ENCODE measurements at regions not wholly inside any gene's neighbourhood (a gene's known extent, or its start where the extent isn't known, plus 50 kb on each side); places are given as distances from the start of the nearest gene placed in this dataset.

- in situ Hi-C loops (cut with MboI) = no loop called here
- intact Hi-C loops (cut with micrococcal nuclease; ENCODE audit: unreplicated experiment) = no loop called here
- Histone ChIP-seq H3K4me3 (no peak overlapping the region), H3K27me3 (replicated peaks in 1 of 2; ENCODE audit: control insufficient read depth in 2 of 2, insufficient read depth in 2 of 2, low read length in 1 of 2) (no peaks in the 10 kb centered on the region; a peak in 2 of 4 replicates), H3K9ac (ENCODE audit: control insufficient read depth, insufficient read depth, low read length) (no peak overlapping the region), H3K4me2 (ENCODE audit: control insufficient read depth, insufficient read depth) (no peak overlapping the region), H3K36me3 (ENCODE audit: control insufficient read depth in 2 of 2, insufficient read depth in 2 of 2, low read length in 1 of 2) (no peaks in the 10 kb centered on the region), H3K27ac (ENCODE audit: control insufficient read depth, insufficient read depth) (no peak overlapping the region), H3K9me3 (replicated peaks; ENCODE audit: control insufficient read depth, insufficient read depth, low read length) (no peaks in the 10 kb centered on the region), H4K20me1 (ENCODE audit: control insufficient read depth, insufficient read depth) (no peaks in the 10 kb centered on the region), H3K4me1 (ENCODE audit: control insufficient read depth, insufficient read depth, low read length) (no peaks in the 10 kb centered on the region), H2AFZ (ENCODE audit: control insufficient read depth, low read depth, low read length) (no peak overlapping the region), H3K79me2 (ENCODE audit: control insufficient read depth, insufficient read depth, low read length) (no peaks in the 10 kb centered on the region)
- ChIA-PET RAD21 (ENCODE audit: unreplicated experiment) (no interaction called here), POLR2A (no interaction called here), SMC1A (ENCODE audit: uncharacterized antibody, unreplicated experiment) (interaction anchor here (0.7 kb wide), 1 partner anchor 699 kb away, joined by 3 read pairs; no protein-coding TSS in a partner anchor), CTCF (no interaction called here)
- ATAC-seq = no peak
- FAIRE-seq = no peak
- WGBS (ENCODE audit: insufficient coverage, insufficient replicate concordance, low lambda C conversion rate, missing lambda C conversion rate) = 9% methylated on average over 7 of the region's 7 CpGs
- BruUV-seq (replicated peaks) = no TSS peak
- TF ChIP-seq NR2F1 (conservative IDR thresholded peaks at IDR 0.05) = no peak
- no peak for TF ChIP-seq CUX1 (IDR thresholded peaks at IDR 0.05; ENCODE audit: insufficient replicate concordance, low read depth, low read length)
- no peak for TF ChIP-seq TCF3 (IDR thresholded peaks at IDR 0.05; ENCODE audit: borderline replicate concordance, insufficient read depth, low read depth, low read length)
- TF ChIP-seq PAX5 (IDR thresholded peaks at IDR 0.05; ENCODE audit: borderline replicate concordance, low read depth, low read length) = no peak
- TF ChIP-seq EGR1 (IDR thresholded peaks at IDR 0.05; ENCODE audit: borderline replicate concordance in 1 of 2, low read depth in 2 of 2, low read length in 2 of 2) = no peak
- no peak for TF ChIP-seq GATAD2B (conservative IDR thresholded peaks at IDR 0.05; ENCODE audit: low read depth)
- TF ChIP-seq ELK1 (IDR thresholded peaks at IDR 0.05; ENCODE audit: low read depth, low read length) = no peak
- no peak for TF ChIP-seq BCL3 (IDR thresholded peaks at IDR 0.05; ENCODE audit: borderline replicate concordance, insufficient read depth, low read depth, low read length, poor library complexity, severe bottlenecking)
- no peak for TF ChIP-seq POLR2A (IDR thresholded peaks at IDR 0.05; ENCODE audit: low read depth, low read length)
- no peak for DNase-seq (ENCODE audit: low read depth, low spot score)
Observed at GRCh38 chr2:71897836-71898235, 249.8 kb downstream of the CYP26B1 start.

Data from GM12878 (cell line).